ENCODE measurements at regions not wholly inside any gene's neighbourhood (a gene's known extent, or its start where the extent isn't known, plus 50 kb on each side); places are given as distances from the start of the nearest gene placed in this dataset.

GRCh38 chr13:97140131-97140530 lies 82.0 kb upstream of the MBNL2 start:
- ChIA-PET CTCF (interaction anchor here (0.7 to 1.6 kb wide), 3 partner anchors 11 to 205 kb away, joined by 3 to 5 read pairs (median 4); no protein-coding TSS in a partner anchor), POLR2A (no interaction called here)
- Histone ChIP-seq H4K20me1 (ENCODE audit: insufficient read depth) (no peaks in the 10 kb centered on the region), H3K27me3 (ENCODE audit: insufficient read depth) (no peaks in the 10 kb centered on the region), H3K9me3 (no peaks in the 10 kb centered on the region), H3K27ac (ENCODE audit: low read depth in 2 of 2, low read length in 1 of 2) (peak overlapping the region in 1 of 2 experiments; percentile 67; a peak in 3 of 4 replicates), H3K4me2 (peak overlapping the region; percentile 71; the same call in 1 of the 2 replicates), H3K36me3 (replicated peaks in 1 of 2; ENCODE audit: control insufficient read depth in 1 of 2, insufficient read depth in 2 of 2, low read length in 1 of 2) (no peaks in the 10 kb centered on the region), H3F3A (replicated peaks; ENCODE audit: insufficient read depth) (peaks cover 7% of the 10 kb centered on the region), H3K9me2 (no peaks in the 10 kb centered on the region), H3K4me3 (ENCODE audit: low read depth in 2 of 2, low read length in 1 of 2) (no peak overlapping the region; a peak in 1 of 4 replicates), H2AFZ (ENCODE audit: low read depth) (no peak overlapping the region), H3K9ac (peak overlapping the region; percentile 46; the same call in 1 of the 2 replicates), H3K4me1 (ENCODE audit: control insufficient read depth in 1 of 2, insufficient read depth in 2 of 2, low read depth in 1 of 2, low read length in 1 of 2) (peaks cover 0 to 7% of the 10 kb centered on the region in 2 experiments), H3K79me2 (ENCODE audit: insufficient read depth) (no peaks in the 10 kb centered on the region)
- no peak for DNase-seq
- 86% methylated on average over 6 of the region's 6 CpGs for WGBS (ENCODE audit: low lambda C conversion rate)
- TF ChIP-seq MAX (IDR thresholded peaks at IDR 0.05; ENCODE audit: low read depth), result no peak
- no peak for TF ChIP-seq RCOR1 (IDR thresholded peaks at IDR 0.05; ENCODE audit: low read length)
- TF ChIP-seq NRF1 (IDR thresholded peaks at IDR 0.05; ENCODE audit: low read depth, low read length), result no peak
- TF ChIP-seq FOXJ3 (CRISPR knock-in tag; IDR thresholded peaks at IDR 0.05), result no peak
- TF ChIP-seq SIN3A (IDR thresholded peaks at IDR 0.05; ENCODE audit: borderline replicate concordance, low read depth, low read length), result no peak
- TF ChIP-seq RAD21 (IDR thresholded peaks at IDR 0.05; ENCODE audit: low read length), result no peak
- TF ChIP-seq MEF2A (IDR thresholded peaks at IDR 0.05; ENCODE audit: borderline replicate concordance, low read depth), result no peak
- TF ChIP-seq RXRA (IDR thresholded peaks at IDR 0.05; ENCODE audit: borderline replicate concordance, low read depth), result no peak
- no peak for TF ChIP-seq GABPA (IDR thresholded peaks at IDR 0.05; ENCODE audit: low read depth)
- TF ChIP-seq USF1 (IDR thresholded peaks at IDR 0.05; ENCODE audit: borderline replicate concordance, low read depth), result no peak
- TF ChIP-seq JUND (IDR thresholded peaks at IDR 0.05), result no peak
- no peak for TF ChIP-seq YY1 (IDR thresholded peaks at IDR 0.05; ENCODE audit: low read depth)

GRCh38 chr13:97140611-97141010 lies 81.5 kb upstream of the MBNL2 start:
- Histone ChIP-seq H3K4me2 (peak overlapping the region; percentile 71), H3K9ac (peak overlapping the region; percentile 46; the same call in 1 of the 2 replicates), H2AFZ (ENCODE audit: low read depth) (no peak overlapping the region; the same call in 1 of the 2 replicates), H3K4me1 (ENCODE audit: control insufficient read depth in 1 of 2, insufficient read depth in 2 of 2, low read depth in 1 of 2, low read length in 1 of 2) (peaks cover 0 to 7% of the 10 kb centered on the region in 2 experiments), H3K9me2 (no peaks in the 10 kb centered on the region), H3F3A (replicated peaks; ENCODE audit: insufficient read depth) (peaks cover 7% of the 10 kb centered on the region), H4K20me1 (ENCODE audit: insufficient read depth) (no peaks in the 10 kb centered on the region), H3K4me3 (ENCODE audit: low read depth in 2 of 2, low read length in 1 of 2) (no peak overlapping the region; a peak in 1 of 4 replicates), H3K27ac (ENCODE audit: low read depth in 2 of 2, low read length in 1 of 2) (peak overlapping the region; percentile 19 to 67; a peak in 3 of 4 replicates), H3K9me3 (no peaks in the 10 kb centered on the region), H3K36me3 (replicated peaks in 1 of 2; ENCODE audit: control insufficient read depth in 1 of 2, insufficient read depth in 2 of 2, low read length in 1 of 2) (no peaks in the 10 kb centered on the region), H3K27me3 (ENCODE audit: insufficient read depth) (no peaks in the 10 kb centered on the region), H3K79me2 (ENCODE audit: insufficient read depth) (no peaks in the 10 kb centered on the region)
- no peak for DNase-seq
- 32% methylated on average over 3 of the region's 3 CpGs for WGBS (ENCODE audit: low lambda C conversion rate)
- POLR2A ChIA-PET, result no interaction called here
- CTCF ChIA-PET, result interaction anchor here (0.9 to 1.6 kb wide), 3 partner anchors 11 to 34 kb away, joined by 3 to 5 read pairs (median 4); no protein-coding TSS in a partner anchor
- TF ChIP-seq PBX3 (IDR thresholded peaks at IDR 0.05) (0 out of 2 replicates have a peak, but pooled peaks have one; percentile 3), RAD21 (IDR thresholded peaks at IDR 0.05; ENCODE audit: low read length) (no peak), JUND (IDR thresholded peaks at IDR 0.05) (peak; percentile 18; the same call in 1 of the 2 replicates), TCF12 (IDR thresholded peaks at IDR 0.05) (peak; percentile 53), USF1 (IDR thresholded peaks at IDR 0.05; ENCODE audit: borderline replicate concordance, low read depth) (no peak), RCOR1 (IDR thresholded peaks at IDR 0.05; ENCODE audit: low read length) (no peak)
